A549 (cell line): ENCODE measurements at regions not wholly inside any gene's neighbourhood (a gene's known extent, or its start where the extent isn't known, plus 50 kb on each side); places are given as distances from the start of the nearest gene placed in this dataset.

Source experiments
- CEBPB ChIP-seq, 2 experiments: fragments of >200 bp in 1 of 2; sonication (Bioruptor Twin) in 1 of 2; formaldehyde crosslinking in 1 of 2; IDR thresholded peaks; 2 replicates each; pipeline ENCODE4 v1.6.1; 2012 to 2016
- CHD2 ChIP-seq: fragments of 150-350 bp; IDR thresholded peaks from 2 replicates; pipeline ENCODE4 v1.6.1; 2014; ENCODE audit warnings: low read length; ENCODE audit not compliant: partially characterized antibody
- ESRRA ChIP-seq: fragments of 150-350 bp; IDR thresholded peaks from 2 replicates; pipeline ENCODE4 v1.6.1; 2014; ENCODE audit warnings: mild to moderate bottlenecking, low read length, borderline replicate concordance
- GATA3 ChIP-seq: IDR thresholded peaks from 2 replicates; pipeline ENCODE4 v1.6.1; 2012; ENCODE audit warnings: borderline replicate concordance
- JUN ChIP-seq, 2 experiments: fragments of >200 bp; sonication (Bioruptor Twin); formaldehyde crosslinking; IDR thresholded peaks; 2 replicates in 1 of 2; 3 replicates in 1 of 2; pipeline ENCODE4 v1.6.1; 2016 to 2017
- NR3C1 ChIP-seq: fragments of >200 bp; sonication (Bioruptor Twin); formaldehyde crosslinking; IDR thresholded peaks from 3 replicates; pipeline ENCODE4 v1.6.1; 2017
- POLR2A ChIP-seq: IDR thresholded peaks from 2 replicates; pipeline ENCODE4 v1.6.1; 2012; ENCODE audit warnings: mild to moderate bottlenecking, low read length
- RCOR1 ChIP-seq: fragments of 150-350 bp; IDR thresholded peaks from 2 replicates; pipeline ENCODE4 v1.6.1; 2014; ENCODE audit warnings: antibody characterized with exemption, low read length, low read depth
- RNF2 ChIP-seq: fragments of 200-600 bp; sonication (generic); IDR thresholded peaks from 2 replicates; pipeline ENCODE4 v1.6.1; 2016; ENCODE audit warnings: low read depth, mild to moderate bottlenecking, antibody characterized with exemption, moderate library complexity, borderline replicate concordance
- TF ChIP-seq, protein P1 (sequence below): fragments of 200-600 bp; sonication (generic); IDR thresholded peaks from 2 replicates; pipeline ENCODE4 v1.6.1; 2016; ENCODE audit warnings: antibody characterized with exemption, mild to moderate bottlenecking, moderate library complexity
- TF ChIP-seq, protein P2 (sequence below): fragments of >200 bp; sonication (Bioruptor Twin); formaldehyde crosslinking; IDR thresholded peaks from 3 replicates; pipeline ENCODE4 v1.5.1; 2016
- TF ChIP-seq, protein P3 (sequence below): IDR thresholded peaks from 2 replicates; pipeline ENCODE4 v1.6.1; 2012

DNA sequence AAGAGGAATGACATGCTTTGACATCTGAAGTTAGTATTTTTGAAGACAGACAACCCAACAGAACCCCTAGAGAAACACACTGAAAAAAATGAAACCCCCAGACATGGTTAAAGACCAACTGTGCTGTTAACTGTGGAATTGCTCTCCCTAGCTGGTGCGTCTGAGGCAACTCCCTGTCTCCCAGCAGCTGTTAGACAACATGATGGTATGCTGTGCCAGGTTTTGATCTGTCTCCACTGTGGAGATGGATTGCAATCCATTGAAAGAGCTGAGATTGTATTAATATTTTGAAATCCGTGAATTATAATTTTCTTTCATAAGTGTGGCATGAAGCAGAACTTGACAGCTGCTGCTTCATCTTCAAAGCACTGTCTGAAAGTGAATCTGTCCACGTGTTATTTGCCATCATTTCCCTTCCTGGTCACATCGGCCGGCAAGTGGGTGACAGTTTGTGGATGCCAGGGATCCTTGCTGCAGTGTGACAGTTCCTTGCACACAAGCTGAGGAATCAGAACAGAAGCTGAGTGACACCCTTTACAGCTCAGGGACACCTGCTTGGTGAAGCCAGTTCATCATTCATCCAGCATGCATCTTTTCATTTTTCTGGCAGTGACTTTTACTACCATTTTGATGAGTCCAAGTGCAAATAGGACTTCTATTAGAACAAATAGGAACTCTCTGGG lies 58.2 kb upstream of the ACSL3 start:
- TF ChIP-seq, protein P1, sequence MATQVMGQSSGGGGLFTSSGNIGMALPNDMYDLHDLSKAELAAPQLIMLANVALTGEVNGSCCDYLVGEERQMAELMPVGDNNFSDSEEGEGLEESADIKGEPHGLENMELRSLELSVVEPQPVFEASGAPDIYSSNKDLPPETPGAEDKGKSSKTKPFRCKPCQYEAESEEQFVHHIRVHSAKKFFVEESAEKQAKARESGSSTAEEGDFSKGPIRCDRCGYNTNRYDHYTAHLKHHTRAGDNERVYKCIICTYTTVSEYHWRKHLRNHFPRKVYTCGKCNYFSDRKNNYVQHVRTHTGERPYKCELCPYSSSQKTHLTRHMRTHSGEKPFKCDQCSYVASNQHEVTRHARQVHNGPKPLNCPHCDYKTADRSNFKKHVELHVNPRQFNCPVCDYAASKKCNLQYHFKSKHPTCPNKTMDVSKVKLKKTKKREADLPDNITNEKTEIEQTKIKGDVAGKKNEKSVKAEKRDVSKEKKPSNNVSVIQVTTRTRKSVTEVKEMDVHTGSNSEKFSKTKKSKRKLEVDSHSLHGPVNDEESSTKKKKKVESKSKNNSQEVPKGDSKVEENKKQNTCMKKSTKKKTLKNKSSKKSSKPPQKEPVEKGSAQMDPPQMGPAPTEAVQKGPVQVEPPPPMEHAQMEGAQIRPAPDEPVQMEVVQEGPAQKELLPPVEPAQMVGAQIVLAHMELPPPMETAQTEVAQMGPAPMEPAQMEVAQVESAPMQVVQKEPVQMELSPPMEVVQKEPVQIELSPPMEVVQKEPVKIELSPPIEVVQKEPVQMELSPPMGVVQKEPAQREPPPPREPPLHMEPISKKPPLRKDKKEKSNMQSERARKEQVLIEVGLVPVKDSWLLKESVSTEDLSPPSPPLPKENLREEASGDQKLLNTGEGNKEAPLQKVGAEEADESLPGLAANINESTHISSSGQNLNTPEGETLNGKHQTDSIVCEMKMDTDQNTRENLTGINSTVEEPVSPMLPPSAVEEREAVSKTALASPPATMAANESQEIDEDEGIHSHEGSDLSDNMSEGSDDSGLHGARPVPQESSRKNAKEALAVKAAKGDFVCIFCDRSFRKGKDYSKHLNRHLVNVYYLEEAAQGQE: no peak
- TF ChIP-seq JUN (IDR thresholded peaks at IDR 0.05) (no peak), POLR2A (no peak), ESRRA (no peak), CEBPB (IDR thresholded peaks at IDR 0.05) (no peak), RCOR1 (no peak), NR3C1 (no peak), RNF2 (no peak), GATA3 (no peak), CHD2 (no peak)
- TF ChIP-seq, protein P2, sequence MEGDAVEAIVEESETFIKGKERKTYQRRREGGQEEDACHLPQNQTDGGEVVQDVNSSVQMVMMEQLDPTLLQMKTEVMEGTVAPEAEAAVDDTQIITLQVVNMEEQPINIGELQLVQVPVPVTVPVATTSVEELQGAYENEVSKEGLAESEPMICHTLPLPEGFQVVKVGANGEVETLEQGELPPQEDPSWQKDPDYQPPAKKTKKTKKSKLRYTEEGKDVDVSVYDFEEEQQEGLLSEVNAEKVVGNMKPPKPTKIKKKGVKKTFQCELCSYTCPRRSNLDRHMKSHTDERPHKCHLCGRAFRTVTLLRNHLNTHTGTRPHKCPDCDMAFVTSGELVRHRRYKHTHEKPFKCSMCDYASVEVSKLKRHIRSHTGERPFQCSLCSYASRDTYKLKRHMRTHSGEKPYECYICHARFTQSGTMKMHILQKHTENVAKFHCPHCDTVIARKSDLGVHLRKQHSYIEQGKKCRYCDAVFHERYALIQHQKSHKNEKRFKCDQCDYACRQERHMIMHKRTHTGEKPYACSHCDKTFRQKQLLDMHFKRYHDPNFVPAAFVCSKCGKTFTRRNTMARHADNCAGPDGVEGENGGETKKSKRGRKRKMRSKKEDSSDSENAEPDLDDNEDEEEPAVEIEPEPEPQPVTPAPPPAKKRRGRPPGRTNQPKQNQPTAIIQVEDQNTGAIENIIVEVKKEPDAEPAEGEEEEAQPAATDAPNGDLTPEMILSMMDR: no peak
- TF ChIP-seq, protein P3, sequence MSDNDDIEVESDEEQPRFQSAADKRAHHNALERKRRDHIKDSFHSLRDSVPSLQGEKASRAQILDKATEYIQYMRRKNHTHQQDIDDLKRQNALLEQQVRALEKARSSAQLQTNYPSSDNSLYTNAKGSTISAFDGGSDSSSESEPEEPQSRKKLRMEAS: no peak
